ENCODE measurements at regions not wholly inside any gene's neighbourhood (a gene's known extent, or its start where the extent isn't known, plus 50 kb on each side); places are given as distances from the start of the nearest gene placed in this dataset.

DNA sequence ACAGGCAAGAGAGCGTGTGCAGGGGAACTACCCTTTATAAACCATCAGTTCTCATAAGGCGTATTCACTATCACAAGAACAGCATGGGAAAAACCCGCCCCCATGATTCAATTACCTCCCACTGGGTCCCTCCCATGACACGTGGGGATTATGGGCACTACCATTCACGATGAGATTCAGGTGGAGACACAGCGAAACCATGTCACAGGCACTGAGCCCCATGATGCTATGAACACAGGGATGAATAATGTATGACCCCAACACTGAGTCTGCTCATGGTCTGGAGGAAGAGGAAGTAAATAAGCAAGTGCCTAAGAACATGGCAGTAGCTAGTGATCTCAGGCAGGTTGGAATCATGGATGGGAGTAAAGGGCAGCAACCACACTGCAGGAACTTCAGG, 281.0 kb upstream of the ZNF462 start:
- TF ChIP-seq POLR2A (IDR thresholded peaks at IDR 0.05; ENCODE audit: extremely low read depth, insufficient read length): no peak
- TF ChIP-seq, protein P1, sequence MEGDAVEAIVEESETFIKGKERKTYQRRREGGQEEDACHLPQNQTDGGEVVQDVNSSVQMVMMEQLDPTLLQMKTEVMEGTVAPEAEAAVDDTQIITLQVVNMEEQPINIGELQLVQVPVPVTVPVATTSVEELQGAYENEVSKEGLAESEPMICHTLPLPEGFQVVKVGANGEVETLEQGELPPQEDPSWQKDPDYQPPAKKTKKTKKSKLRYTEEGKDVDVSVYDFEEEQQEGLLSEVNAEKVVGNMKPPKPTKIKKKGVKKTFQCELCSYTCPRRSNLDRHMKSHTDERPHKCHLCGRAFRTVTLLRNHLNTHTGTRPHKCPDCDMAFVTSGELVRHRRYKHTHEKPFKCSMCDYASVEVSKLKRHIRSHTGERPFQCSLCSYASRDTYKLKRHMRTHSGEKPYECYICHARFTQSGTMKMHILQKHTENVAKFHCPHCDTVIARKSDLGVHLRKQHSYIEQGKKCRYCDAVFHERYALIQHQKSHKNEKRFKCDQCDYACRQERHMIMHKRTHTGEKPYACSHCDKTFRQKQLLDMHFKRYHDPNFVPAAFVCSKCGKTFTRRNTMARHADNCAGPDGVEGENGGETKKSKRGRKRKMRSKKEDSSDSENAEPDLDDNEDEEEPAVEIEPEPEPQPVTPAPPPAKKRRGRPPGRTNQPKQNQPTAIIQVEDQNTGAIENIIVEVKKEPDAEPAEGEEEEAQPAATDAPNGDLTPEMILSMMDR (IDR thresholded peaks at IDR 0.05; ENCODE audit: low read depth, low read length): no peak

Data from NB4 (cell line).